ENCODE measurements at regions not wholly inside any gene's neighbourhood (a gene's known extent, or its start where the extent isn't known, plus 50 kb on each side); places are given as distances from the start of the nearest gene placed in this dataset.

DNA sequence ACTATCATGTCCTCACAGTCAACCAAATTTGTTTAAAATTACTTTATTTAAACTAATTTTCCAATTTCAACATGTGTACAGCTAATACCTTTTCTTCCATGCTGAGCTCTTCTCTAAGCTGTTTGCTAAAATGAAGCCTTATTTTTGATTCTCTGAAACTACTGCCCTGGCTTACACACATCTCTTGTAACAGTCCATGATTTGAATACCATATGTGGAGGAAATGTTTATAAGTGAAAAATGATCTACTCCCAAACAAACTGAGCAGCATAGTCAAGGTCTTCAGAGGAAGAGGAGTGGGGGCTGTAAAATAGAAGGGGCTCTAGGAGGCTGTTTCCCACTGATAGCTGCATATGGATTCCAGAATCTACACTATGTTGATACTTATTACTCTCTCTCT is 188.7 kb downstream of the ANKRD50 start:
- no peak for DNase-seq

DNA sequence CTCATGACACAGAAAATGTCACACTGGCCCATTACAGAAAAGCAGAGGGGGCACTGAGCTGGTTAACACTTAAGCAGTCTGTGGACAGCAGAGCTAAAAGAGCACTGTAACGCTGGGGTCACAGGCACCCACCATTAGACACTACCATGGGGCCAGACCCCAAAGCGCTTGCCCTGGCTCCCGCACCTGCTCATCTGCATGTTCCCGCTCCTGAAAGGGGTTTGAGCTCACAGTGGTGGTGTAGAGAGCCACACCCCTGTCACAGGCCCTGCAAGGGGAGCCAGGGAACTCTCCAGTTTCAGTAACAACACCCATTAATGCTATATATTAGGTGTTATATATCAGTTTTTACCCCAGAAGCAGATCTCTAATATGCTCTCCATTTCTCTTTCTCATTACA is 187.0 kb downstream of the ANKRD50 start:
- no peak for DNase-seq

DNA sequence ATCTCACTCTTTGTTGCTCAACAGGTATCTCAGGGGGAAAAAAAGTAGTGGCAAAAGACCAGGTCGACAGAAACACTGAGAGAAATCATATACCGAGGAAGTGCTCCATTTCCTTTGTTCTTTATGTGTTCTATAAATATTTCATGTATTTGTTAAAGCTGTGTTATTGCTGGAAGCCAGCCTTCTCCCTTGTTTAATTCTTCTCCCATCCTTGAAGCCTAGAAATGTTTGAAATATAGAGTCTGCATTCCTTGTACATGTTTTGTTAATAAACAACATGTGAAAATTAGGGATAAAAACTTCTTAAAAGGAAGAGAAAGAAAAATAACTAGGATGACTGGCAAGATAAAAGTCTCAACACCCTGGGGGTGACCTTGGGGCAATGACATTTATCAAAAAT is 186.2 kb downstream of the ANKRD50 start:
- no peak for DNase-seq

DNA sequence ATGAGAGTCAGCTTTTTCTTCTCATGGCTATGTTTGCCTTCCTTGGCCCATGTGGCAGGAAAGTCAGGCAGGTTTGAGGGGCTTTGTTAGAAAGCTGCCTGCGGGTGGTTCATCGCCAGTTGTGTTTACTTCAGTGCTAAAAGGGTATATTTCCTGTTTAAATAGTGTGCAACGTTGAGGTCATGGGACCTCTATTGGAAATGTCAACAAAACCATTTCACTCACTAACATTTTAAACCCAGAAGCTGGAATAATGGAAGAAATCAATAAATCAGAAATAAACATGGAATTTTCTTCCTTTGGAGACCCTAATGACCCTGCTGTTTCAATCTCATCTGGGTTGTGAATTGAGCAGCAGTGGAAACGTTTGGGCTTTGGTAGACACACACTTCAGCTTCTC is 185.8 kb downstream of the ANKRD50 start:
- no peak for DNase-seq

DNA sequence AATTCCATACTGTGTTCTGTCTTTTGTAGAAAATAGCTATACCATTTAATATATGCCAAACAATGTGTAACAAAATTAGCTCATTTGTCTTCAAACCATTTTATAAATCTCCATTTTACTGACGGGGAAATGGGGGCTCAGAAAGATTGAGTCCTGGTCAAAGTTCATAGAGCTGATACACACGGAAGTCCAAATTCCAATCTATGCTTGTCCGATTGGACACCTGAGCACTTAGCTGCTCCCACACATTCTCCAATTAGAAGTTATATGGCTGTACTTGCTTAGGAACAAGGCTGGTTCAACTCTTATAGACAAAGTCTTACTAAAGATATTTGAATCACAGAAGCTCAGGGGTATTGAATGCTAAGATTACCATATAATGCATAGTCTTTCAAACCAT is 185.2 kb downstream of the ANKRD50 start:
- DNase-seq = no peak

DNA sequence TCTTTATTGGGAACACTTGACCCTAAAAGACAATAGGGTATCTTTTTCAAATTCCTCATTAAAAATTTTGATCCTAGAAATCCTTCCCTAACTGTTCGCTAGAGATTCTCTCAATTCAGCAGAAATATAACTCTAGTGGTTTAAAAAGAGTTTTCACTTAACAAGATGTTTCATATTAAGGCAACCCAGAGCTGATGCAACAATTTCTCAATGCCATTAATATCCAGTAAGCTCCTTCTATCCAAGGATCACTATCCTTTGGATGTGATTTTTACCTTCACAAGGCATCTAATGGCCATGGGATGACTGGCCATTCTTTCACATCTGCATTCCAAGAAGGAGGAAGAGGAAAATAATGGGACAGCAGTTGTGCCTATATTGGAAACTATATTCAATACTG is 183.4 kb downstream of the ANKRD50 start:
- no peak for DNase-seq

DNA sequence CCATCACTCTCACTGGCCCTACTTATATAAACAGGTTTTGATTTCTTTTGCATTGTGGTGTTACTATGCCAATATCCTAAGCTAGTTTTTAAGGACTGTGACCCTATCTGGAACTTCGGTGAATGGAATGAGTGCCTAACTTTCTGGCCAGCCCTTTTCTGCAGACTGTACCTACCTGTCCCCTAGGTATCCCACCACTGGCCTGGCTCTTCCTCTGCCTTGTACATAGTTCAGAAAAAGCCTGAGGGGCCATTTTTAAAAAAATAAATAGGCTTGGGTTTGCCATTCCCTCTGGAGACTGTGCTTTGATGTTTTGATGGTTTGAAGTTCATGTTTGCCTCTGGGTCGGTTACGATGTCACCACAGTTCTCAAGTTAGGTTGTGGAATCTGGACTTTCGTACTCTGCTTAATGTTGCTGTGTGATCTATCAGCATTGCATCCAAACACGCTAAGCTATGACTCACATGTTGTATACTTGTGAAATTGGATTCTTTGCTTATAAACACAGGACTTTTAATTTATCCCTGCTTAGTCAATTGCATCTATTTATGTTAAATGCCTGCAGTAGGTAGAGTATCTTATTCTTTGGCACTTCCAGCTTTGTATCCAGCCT is 182.0 kb downstream of the ANKRD50 start:
- DNase-seq = no peak

DNA sequence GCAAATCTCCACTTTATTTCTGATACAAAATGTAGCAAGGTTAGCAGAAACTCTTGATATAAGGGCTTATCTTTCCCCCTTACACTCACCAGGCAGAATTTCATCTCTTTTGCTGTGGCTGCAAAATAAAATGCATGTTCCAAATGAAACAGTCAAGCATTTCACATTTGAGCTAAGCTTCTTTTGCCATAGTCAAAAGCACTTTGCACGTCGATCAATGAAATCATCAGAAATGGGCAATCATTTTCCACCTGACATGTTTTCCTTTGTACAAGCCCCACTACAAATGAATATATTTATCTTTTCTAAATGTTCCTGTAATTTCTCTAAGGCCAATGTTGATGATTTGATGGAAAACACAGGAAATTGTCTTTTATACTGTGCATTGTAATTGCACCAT is 178.4 kb downstream of the ANKRD50 start:
- DNase-seq = no peak

DNA sequence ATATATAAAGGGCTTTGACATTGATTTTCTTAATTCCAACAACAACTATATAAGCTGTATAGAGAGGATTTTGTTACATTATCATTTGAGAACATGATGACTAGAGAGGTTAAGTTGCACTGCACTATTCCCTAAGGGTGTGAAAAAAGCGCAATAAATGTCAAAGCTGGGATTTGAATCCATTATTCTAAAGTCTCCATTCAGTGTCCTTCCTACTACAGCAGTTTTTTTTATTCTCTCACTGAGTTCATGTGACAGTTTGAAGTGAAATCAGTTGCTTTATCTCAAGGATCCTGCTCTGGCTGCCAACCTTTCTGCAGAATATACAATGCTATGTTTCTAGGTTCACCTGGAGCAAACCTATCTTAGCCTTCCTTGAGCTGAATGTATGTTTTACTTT is 177.5 kb downstream of the ANKRD50 start:
- DNase-seq = no peak

DNA sequence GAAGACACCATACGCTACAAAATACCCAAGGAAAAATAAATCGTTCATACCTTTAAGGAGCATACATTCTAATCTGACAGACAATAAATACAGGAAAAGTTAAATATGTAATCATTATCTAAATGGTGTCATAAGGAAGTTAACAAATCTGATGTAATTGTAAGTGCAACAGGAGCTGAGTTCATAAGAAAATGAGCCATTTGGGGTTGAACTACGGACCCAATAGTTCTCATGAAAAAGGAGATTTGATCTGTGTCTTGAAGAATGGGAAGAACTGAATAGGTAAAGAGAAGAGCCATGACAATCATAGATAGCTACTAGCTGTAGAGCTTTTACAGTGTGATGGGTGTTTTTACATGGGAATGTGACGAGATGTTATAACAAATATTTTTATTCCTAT is 175.6 kb downstream of the ANKRD50 start:
- no peak for DNase-seq

DNA sequence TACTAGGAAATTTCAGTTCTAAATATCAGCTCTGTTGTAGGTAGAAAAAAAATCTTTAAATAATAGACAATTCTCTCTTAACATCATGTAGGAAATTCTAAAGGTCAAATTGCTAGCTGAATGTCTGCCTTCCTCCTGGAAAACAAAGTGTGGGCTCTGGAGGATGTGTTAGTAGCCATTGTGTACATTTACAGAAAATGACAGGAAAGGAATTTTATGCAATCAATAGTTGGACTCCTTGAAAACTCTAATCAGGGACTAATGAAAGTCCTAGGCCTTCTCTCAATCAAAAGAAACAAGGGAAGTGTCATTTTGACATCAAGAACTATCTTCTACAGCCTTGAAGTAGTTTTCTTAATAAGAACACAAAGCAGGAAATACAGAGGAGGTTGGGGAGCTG is 174.6 kb downstream of the ANKRD50 start:
- no peak for DNase-seq

DNA sequence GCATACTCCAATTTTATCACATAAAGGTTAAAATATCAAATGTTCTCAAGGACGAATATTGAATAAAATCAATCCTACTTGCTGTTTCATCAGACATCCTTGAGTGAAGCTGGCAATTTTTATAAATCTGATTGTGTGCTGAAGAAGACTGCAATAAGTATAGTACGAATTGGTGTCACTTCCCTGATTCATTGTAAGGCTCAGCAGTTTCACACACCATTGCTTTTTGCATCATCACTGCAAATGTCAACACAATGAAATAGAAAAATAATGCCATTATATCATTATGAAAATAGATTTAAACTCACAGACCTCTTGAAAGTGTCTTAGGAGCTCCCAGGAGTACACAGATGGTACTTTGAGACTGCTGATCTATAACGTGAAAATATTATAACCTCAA is 172.5 kb downstream of the ANKRD50 start:
- no peak for DNase-seq

DNA sequence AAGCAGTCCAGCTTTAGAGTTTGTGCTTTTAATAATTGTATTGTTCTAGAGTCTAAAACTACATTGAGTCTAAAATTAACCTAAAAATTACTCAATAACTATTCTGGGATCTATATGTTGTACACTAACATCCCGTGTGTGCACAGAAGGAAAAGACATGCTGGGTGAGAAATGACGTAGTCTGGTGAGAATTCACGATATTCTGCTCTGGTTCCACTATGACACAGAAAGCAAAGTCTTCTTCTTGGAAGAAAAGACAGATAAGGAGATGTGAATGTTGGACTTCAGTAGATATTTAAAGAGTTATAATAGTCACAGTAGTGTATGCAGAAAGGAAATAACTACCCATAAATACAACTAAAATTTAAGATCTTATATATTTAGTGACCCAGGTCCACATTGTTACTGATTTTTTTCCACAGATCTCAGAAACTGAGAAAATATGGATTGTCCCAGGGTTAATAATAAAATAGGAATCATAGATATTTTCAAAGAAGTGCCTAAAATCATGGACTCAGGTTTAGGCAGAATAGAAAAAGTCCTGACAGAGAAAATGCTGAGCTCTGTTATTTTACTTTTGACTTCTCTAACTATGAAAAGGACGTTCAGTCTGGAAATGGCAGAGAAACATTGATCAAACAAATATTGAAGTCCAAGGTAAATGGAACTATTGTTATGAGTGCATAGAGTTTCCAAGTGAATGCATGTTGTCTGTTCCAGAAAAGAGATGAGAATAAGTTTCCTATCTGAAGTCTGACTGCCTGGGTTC is 170.7 kb downstream of the ANKRD50 start:
- DNase-seq = no peak

DNA sequence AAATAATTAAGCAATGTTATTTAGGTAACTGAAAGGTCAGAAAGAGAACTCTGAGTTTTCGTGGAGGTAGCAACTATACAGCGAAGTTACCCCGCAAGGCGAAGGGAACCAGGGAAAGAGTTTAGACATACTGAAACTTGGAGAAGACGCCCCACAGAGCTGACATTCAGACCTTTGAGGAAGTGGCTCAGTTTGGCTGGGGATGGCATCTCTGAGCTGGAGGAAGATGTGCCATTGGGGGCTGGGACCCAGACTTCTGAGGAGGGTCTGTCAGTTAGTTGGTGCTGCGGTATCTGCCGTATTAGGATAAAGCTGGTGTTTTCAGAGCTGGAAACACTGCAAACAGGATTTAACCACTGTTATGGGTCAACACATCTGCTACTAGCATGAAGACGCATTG is 156.6 kb downstream of the ANKRD50 start:
- no peak for DNase-seq

DNA sequence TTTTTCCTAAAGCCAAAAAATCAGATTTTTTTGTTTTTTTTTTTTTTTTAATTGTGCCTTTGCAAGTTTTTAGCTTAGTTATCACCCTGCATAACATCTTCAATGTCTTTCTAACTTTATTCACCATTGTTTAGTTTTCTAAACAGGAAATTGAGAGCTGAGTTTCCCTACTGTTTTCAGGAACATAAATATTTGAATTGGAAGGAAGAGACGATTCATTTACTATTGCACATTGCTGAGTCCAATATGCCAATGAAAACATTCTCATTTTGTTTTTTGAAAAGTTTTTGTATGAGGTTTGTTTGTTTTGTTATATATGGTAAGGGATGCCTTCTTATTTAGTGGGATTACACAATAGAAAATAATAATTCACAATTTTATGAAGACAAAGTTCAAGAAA is 148.4 kb downstream of the ANKRD50 start:
- DNase-seq = no peak

DNA sequence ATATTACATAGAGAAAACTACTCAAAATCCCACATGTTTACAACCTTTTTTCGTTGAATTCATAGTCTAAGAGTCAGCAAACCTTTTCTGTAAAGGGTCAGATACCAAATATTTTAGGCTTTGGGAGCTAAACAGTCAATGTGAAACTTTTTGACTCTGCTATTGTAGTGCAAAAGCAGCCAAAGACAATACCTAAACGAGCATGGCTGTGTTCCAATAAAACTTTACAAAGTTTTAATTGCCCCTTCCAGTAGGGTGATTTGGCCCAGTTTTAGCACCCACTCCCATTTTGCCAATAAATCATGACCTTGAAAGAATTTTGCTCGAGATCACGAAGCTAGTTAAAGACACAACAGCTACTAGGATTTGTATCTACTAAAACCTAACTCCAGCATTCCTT is 147.2 kb downstream of the ANKRD50 start:
- no peak for DNase-seq

DNA sequence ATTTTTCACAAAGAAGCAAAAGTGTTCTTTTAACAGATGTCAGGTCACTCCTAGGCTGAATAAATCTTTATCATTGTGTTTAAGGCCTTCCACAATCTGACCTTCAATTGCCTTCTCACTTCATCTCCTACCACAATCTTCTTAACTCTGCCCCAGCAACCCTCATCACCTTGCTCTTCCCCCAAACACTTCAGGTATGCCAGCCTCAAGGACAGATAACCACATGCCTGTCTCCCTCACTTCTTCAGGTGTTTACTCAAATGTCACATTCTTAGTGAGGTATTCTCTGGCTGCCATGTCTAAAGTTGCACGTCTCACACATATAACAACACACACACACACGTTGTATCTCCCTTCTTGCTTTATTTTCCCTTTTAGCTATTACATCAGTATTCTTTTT is 146.5 kb downstream of the ANKRD50 start:
- no peak for DNase-seq

DNA sequence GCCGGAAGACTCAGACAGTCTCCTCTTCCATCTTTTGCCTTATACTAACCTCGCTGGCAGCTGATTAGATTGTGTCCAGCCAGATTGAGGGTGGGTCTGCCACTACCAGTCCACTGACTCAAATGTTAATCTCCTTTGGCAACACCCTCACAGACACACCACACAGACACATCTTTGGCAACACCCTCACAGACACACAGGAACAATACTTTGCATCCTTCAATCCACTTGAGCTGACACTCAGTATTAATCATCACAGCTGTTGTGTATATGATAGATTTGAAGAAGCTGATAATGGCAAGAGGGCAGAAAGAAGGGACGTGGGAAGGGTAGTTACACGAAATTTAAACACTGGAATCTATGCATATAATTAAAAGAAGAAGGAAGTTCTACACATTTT is 139.5 kb downstream of the ANKRD50 start:
- DNase-seq = no peak

DNA sequence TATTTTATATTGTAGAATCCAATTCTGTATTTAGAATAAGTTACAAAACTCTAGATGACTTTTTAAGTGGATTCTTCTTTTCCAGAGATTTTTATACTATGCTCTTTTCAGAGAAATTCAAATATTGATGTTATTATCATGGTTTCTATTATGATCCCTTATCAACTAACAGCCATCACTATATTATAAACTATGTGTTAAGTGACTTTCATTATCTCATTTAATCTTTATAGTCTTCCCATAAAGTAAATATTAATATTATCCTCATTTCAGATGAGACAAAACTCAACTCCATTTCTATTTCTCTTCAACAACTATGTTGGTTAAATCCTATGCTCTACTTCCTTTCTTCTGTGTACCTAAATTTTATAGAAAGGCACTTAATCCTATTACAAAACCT is 132.6 kb downstream of the ANKRD50 start:
- DNase-seq = no peak

DNA sequence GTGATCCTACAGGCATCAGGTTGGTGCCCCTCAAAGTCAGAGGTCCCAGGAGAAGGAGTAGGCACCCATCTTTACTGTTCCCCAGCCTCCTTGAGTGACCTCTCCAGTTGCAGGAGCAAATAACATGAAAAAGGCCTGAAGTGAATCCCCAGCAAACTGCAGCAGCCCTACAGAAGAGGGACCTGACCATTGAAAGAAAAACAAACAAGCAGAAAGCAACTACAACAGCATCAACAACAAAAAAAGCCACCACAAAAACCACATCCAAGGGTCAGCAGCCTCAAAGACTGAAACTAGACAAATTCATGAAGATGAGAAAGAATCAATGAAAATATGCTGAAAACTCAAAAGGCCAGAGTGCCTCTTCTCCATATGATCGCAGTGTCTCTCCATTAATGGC is 128.7 kb downstream of the ANKRD50 start:
- no peak for DNase-seq

DNA sequence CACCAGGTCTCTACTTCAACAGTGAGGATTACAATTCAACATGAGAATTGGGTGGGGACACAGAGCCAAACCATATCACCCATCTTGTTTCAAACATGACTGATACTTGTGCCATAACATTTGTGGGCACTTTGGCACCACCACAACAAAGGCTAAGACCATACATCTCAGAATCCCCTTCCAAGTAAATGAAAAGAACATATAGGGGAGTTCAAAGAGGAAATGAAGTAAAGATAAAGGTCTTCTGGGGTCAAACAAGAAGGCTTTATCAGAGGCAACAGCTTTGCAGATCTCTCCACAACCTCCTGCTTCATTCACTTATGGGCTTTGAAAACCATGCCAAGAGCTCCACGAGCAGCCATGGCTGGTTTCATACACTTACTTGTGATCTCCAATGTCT is 122.7 kb downstream of the ANKRD50 start:
- no peak for DNase-seq

DNA sequence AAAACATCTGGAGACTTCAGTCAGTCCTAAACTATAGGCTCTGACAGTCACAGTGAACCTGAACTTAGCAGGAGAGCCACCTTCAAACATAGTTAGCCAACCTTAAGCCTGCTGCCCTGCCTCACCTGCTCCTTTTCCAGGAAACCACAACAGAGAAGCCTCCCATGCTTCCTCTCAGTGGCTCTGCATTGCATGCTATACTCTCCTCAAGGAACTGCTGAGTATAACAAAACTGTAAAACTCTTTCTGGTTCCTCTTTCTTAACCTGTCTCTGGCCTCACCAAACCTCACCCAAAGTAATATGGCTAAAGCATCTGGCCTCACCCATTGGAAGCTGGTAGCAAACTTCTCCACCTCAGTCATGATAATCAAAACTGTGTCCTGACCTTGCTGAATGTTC is 122.1 kb downstream of the ANKRD50 start:
- DNase-seq = no peak

DNA sequence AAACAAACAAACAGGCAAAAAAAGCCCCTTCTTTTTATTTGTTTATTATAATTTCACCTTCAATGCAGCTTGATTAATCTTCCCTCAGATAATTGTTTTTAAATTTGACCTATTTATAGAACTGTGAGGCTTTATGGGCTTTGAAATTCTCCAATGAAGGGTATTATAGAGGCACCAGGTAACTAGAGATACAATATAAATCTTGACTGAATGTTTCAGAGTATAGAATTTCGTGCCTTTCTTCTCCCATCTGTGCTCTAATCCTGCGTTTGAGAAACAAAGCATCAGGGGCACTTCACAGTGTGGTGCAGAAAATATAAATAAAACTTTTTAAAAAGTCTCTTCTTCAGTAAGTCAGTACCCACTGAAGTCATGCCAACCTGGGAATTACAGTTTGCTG is 120.9 kb downstream of the ANKRD50 start:
- DNase-seq = peak; percentile 3 to 13

DNA sequence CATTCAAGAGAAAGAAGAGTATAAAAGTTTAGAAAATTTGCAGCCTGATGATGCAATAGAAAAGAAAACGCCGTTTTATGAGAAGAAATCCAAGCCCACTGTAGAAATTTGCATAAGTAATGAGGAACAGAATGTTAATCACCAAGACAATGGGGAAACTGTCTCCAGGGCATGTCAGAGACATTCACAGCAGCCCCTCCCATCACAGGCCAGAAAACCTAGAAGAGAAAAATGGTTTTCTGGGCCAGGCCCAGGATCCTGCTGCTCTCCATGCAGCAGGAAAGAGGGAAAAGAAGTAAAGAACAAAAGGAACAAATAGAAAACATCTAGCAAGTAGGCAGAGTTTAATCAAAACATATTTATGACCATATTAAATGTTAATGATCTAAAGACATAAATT is 119.0 kb downstream of the ANKRD50 start:
- no peak for DNase-seq

DNA sequence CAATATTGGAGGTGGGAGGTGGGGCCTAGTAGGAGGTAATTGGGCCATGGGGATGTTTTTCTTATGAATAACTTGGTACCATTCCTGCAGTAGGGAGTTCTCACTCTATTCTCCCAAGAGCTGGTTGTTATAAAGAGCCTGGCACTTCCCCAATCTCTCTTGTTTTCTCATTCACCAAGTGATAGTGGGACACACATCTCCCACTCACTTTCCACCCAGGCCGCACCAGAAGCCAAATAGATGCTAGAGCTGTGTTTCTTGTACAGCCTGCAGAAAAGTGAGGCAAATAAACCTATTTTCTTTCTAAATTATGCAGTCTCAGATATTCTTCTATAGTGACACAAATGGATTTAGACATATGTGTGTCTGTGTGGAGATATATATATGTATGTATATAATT is 117.6 kb downstream of the ANKRD50 start:
- no peak for DNase-seq
